ENCODE measurements at regions not wholly inside any gene's neighbourhood (a gene's known extent, or its start where the extent isn't known, plus 50 kb on each side); places are given as distances from the start of the nearest gene placed in this dataset.

- H3K4me1 ChIP-seq (ENCODE audit: control insufficient read depth, insufficient read depth, low read length), result peaks cover 3% of the 10 kb centered on the region
- no peaks in the 10 kb centered on the region for H3K9me3 ChIP-seq (replicated peaks; ENCODE audit: control insufficient read depth, low read depth, low read length)
- no CpG with 5 or more reads among the region's 5 CpGs for WGBS (ENCODE audit: insufficient coverage)
- H3K27me3 ChIP-seq (ENCODE audit: control insufficient read depth, insufficient read depth, low read length), result no peaks in the 10 kb centered on the region
- H3K27ac ChIP-seq (ENCODE audit: low read length), result no peak overlapping the region
- H3K36me3 ChIP-seq (ENCODE audit: control insufficient read depth, insufficient read depth, low read length), result no peaks in the 10 kb centered on the region
- H3K4me3 ChIP-seq (ENCODE audit: low read length), result no peak overlapping the region
- DNase-seq, result peak; percentile 48
These were observed 353.8 kb downstream of the RND3 start for GRCh38 chr2:150133623-150134022.

- Histone ChIP-seq H3K4me1 (ENCODE audit: control insufficient read depth, insufficient read depth, low read length) (peaks cover 11% of the 10 kb centered on the region), H3K9me3 (replicated peaks; ENCODE audit: control insufficient read depth, low read depth, low read length) (no peaks in the 10 kb centered on the region), H3K4me3 (ENCODE audit: low read length) (no peak overlapping the region), H3K27ac (ENCODE audit: low read length) (no peak overlapping the region), H3K27me3 (ENCODE audit: control insufficient read depth, insufficient read depth, low read length) (no peaks in the 10 kb centered on the region), H3K36me3 (ENCODE audit: control insufficient read depth, insufficient read depth, low read length) (no peaks in the 10 kb centered on the region)
- WGBS (ENCODE audit: insufficient coverage), result 30% methylated on average over 2 of the region's 5 CpGs
- DNase-seq, result peak; percentile 85
These were observed 357.4 kb downstream of the RND3 start for GRCh38 chr2:150129921-150130575.

- peaks cover 10% of the 10 kb centered on the region for H3K4me1 ChIP-seq (ENCODE audit: control insufficient read depth, insufficient read depth, low read length)
- H3K4me3 ChIP-seq (ENCODE audit: low read length), result no peak overlapping the region
- DNase-seq, result no peak
- no peaks in the 10 kb centered on the region for H3K36me3 ChIP-seq (ENCODE audit: control insufficient read depth, insufficient read depth, low read length)
- WGBS (ENCODE audit: insufficient coverage), result 44% methylated on average over 1 of the region's 4 CpGs
- H3K27me3 ChIP-seq (ENCODE audit: control insufficient read depth, insufficient read depth, low read length), result no peaks in the 10 kb centered on the region
- H3K27ac ChIP-seq (ENCODE audit: low read length), result no peak overlapping the region
- no peaks in the 10 kb centered on the region for H3K9me3 ChIP-seq (replicated peaks; ENCODE audit: control insufficient read depth, low read depth, low read length)
These were observed 359.5 kb downstream of the RND3 start for GRCh38 chr2:150127995-150128394.

- Histone ChIP-seq H3K9me3 (replicated peaks; ENCODE audit: control insufficient read depth, low read depth, low read length) (no peaks in the 10 kb centered on the region), H3K4me3 (ENCODE audit: low read length) (no peak overlapping the region), H3K27me3 (ENCODE audit: control insufficient read depth, insufficient read depth, low read length) (no peaks in the 10 kb centered on the region), H3K4me1 (ENCODE audit: control insufficient read depth, insufficient read depth, low read length) (peaks cover 10% of the 10 kb centered on the region), H3K27ac (ENCODE audit: low read length) (no peak overlapping the region), H3K36me3 (ENCODE audit: control insufficient read depth, insufficient read depth, low read length) (no peaks in the 10 kb centered on the region)
- WGBS (ENCODE audit: insufficient coverage), result 46% methylated on average over 3 of the region's 6 CpGs
- peak; percentile 71 for DNase-seq
These were observed 360.0 kb downstream of the RND3 start for GRCh38 chr2:150127346-150127990.

- Histone ChIP-seq H3K27me3 (ENCODE audit: control insufficient read depth, insufficient read depth, low read length) (no peaks in the 10 kb centered on the region), H3K9me3 (replicated peaks; ENCODE audit: control insufficient read depth, low read depth, low read length) (no peaks in the 10 kb centered on the region), H3K4me3 (ENCODE audit: low read length) (no peak overlapping the region), H3K27ac (ENCODE audit: low read length) (no peak overlapping the region), H3K4me1 (ENCODE audit: control insufficient read depth, insufficient read depth, low read length) (peaks cover 10% of the 10 kb centered on the region), H3K36me3 (ENCODE audit: control insufficient read depth, insufficient read depth, low read length) (no peaks in the 10 kb centered on the region)
- no CpG with 5 or more reads among the region's 2 CpGs for WGBS (ENCODE audit: insufficient coverage)
- no peak for DNase-seq
These were observed 360.6 kb downstream of the RND3 start for GRCh38 chr2:150126839-150127238.

GRCh38 chr2:150126143-150126740 lies 361.2 kb downstream of the RND3 start:
- Histone ChIP-seq H3K36me3 (ENCODE audit: control insufficient read depth, insufficient read depth, low read length) (no peaks in the 10 kb centered on the region), H3K27ac (ENCODE audit: low read length) (no peak overlapping the region), H3K4me1 (ENCODE audit: control insufficient read depth, insufficient read depth, low read length) (peaks cover 10% of the 10 kb centered on the region), H3K27me3 (ENCODE audit: control insufficient read depth, insufficient read depth, low read length) (no peaks in the 10 kb centered on the region), H3K4me3 (ENCODE audit: low read length) (no peak overlapping the region), H3K9me3 (replicated peaks; ENCODE audit: control insufficient read depth, low read depth, low read length) (no peaks in the 10 kb centered on the region)
- no peak for DNase-seq
- 84% methylated on average over 5 of the region's 7 CpGs for whole genome bisulfite sequencing (ENCODE audit: insufficient coverage)

- Histone ChIP-seq H3K4me1 (ENCODE audit: control insufficient read depth, insufficient read depth, low read length) (peaks cover 10% of the 10 kb centered on the region), H3K27me3 (ENCODE audit: control insufficient read depth, insufficient read depth, low read length) (no peaks in the 10 kb centered on the region), H3K4me3 (ENCODE audit: low read length) (no peak overlapping the region), H3K36me3 (ENCODE audit: control insufficient read depth, insufficient read depth, low read length) (no peaks in the 10 kb centered on the region), H3K9me3 (replicated peaks; ENCODE audit: control insufficient read depth, low read depth, low read length) (no peaks in the 10 kb centered on the region), H3K27ac (ENCODE audit: low read length) (no peak overlapping the region)
- 20% methylated on average over 1 of the region's 9 CpGs for WGBS (ENCODE audit: insufficient coverage)
- peak; percentile 44 for DNase-seq
These were observed 361.8 kb downstream of the RND3 start for GRCh38 chr2:150125708-150126107.

- Histone ChIP-seq H3K27me3 (ENCODE audit: control insufficient read depth, insufficient read depth, low read length) (no peaks in the 10 kb centered on the region), H3K4me3 (ENCODE audit: low read length) (no peak overlapping the region), H3K27ac (ENCODE audit: low read length) (no peak overlapping the region), H3K36me3 (ENCODE audit: control insufficient read depth, insufficient read depth, low read length) (no peaks in the 10 kb centered on the region), H3K4me1 (ENCODE audit: control insufficient read depth, insufficient read depth, low read length) (peaks cover 10% of the 10 kb centered on the region), H3K9me3 (replicated peaks; ENCODE audit: control insufficient read depth, low read depth, low read length) (no peaks in the 10 kb centered on the region)
- DNase-seq, result no peak
- WGBS (ENCODE audit: insufficient coverage), result 93% methylated on average over 3 of the region's 5 CpGs
These were observed 362.3 kb downstream of the RND3 start for GRCh38 chr2:150125188-150125587.

GRCh38 chr2:150124739-150125138 lies 362.7 kb downstream of the RND3 start:
- H3K4me1 ChIP-seq (ENCODE audit: control insufficient read depth, insufficient read depth, low read length), result peaks cover 10% of the 10 kb centered on the region
- no peaks in the 10 kb centered on the region for H3K9me3 ChIP-seq (replicated peaks; ENCODE audit: control insufficient read depth, low read depth, low read length)
- no peak overlapping the region for H3K27ac ChIP-seq (ENCODE audit: low read length)
- no peak for DNase-seq
- no peak overlapping the region for H3K4me3 ChIP-seq (ENCODE audit: low read length)
- H3K36me3 ChIP-seq (ENCODE audit: control insufficient read depth, insufficient read depth, low read length), result no peaks in the 10 kb centered on the region
- no peaks in the 10 kb centered on the region for H3K27me3 ChIP-seq (ENCODE audit: control insufficient read depth, insufficient read depth, low read length)

- Histone ChIP-seq H3K27ac (ENCODE audit: low read length) (no peak overlapping the region), H3K36me3 (ENCODE audit: control insufficient read depth, insufficient read depth, low read length) (no peaks in the 10 kb centered on the region), H3K4me3 (ENCODE audit: low read length) (no peak overlapping the region), H3K4me1 (ENCODE audit: control insufficient read depth, insufficient read depth, low read length) (peaks cover 10% of the 10 kb centered on the region), H3K9me3 (replicated peaks; ENCODE audit: control insufficient read depth, low read depth, low read length) (no peaks in the 10 kb centered on the region), H3K27me3 (ENCODE audit: control insufficient read depth, insufficient read depth, low read length) (no peaks in the 10 kb centered on the region)
- no peak for DNase-seq
- WGBS (ENCODE audit: insufficient coverage), result no CpG with 5 or more reads among the region's 2 CpGs
These were observed 364.4 kb downstream of the RND3 start for GRCh38 chr2:150122871-150123613.
